Neural cell (in vitro differentiated cells): ENCODE measurements at regions not wholly inside any gene's neighbourhood (a gene's known extent, or its start where the extent isn't known, plus 50 kb on each side); places are given as distances from the start of the nearest gene placed in this dataset.

Source experiments
- H2AFZ ChIP-seq: fragments of 200-600, 300-800 bp; sonication (generic), shearing (Covaris generic); 2 replicates; pipeline ENCODE4 v1.6.0; 2014; ENCODE audit warnings: low read depth, mild to moderate bottlenecking, antibody characterized with exemption, low read length, moderate library complexity
- H3F3A ChIP-seq: fragments of 200-600 bp; shearing (Covaris generic); 2 replicates; pipeline ENCODE4 v1.6.1; 2016; ENCODE audit warnings: mild to moderate bottlenecking, moderate library complexity, mixed read lengths, antibody characterized with exemption, low read length; ENCODE audit not compliant: insufficient read depth, poor library complexity, severe bottlenecking
- H3K27ac ChIP-seq: fragments of 200-600, 300-800 bp; sonication (generic), shearing (Covaris generic); 2 replicates; pipeline ENCODE4 v1.5.1; 2014; ENCODE audit warnings: mild to moderate bottlenecking, low read length, moderate library complexity
- H3K27me3 ChIP-seq: fragments of 300-800, 200-600 bp; sonication (generic), shearing (Covaris generic); 2 replicates; pipeline ENCODE4 v1.6.0; 2014; ENCODE audit warnings: mild to moderate bottlenecking, low read depth, low read length, moderate library complexity; ENCODE audit not compliant: insufficient read depth
- H3K36me3 ChIP-seq: fragments of 300-800, 200-600 bp; sonication (generic), shearing (Covaris generic); 2 replicates; pipeline ENCODE4 v1.5.1; 2014; ENCODE audit warnings: mild to moderate bottlenecking, antibody characterized with exemption, low read length, moderate library complexity; ENCODE audit not compliant: insufficient read depth
- H3K4me2 ChIP-seq: fragments of 300-800, 200-600 bp; sonication (generic), shearing (Covaris generic); 2 replicates; pipeline ENCODE4 v1.6.0; 2014; ENCODE audit warnings: mild to moderate bottlenecking, low read length
- H3K4me3 ChIP-seq: fragments of 300-800, 200-600 bp; sonication (generic), shearing (Covaris generic); 2 replicates; pipeline ENCODE4 v1.5.1; 2014; ENCODE audit warnings: mild to moderate bottlenecking, low read length, moderate library complexity
- H3K79me2 ChIP-seq: fragments of 200-600 bp; shearing (Covaris generic); replicated peaks from 2 replicates; pipeline ENCODE4 v1.6.0; 2014; ENCODE audit warnings: mild to moderate bottlenecking, low read length, moderate library complexity; ENCODE audit not compliant: insufficient read depth
- H3K9ac ChIP-seq: fragments of 300-800, 200-600 bp; sonication (generic), shearing (Covaris generic); 2 replicates; pipeline ENCODE4 v1.6.1; 2016; ENCODE audit warnings: mild to moderate bottlenecking, low read length, mixed read lengths
- H3K9me2 ChIP-seq: fragments of 200-600 bp; shearing (Covaris generic); 2 replicates; pipeline ENCODE4 v1.6.1; 2016; ENCODE audit warnings: mild to moderate bottlenecking, low read length, mixed read lengths; ENCODE audit not compliant: insufficient read depth
- H3K9me3 ChIP-seq: fragments of 200-600, 300-800 bp; sonication (generic), shearing (Covaris generic); 2 replicates; pipeline ENCODE4 v1.6.1; 2016; ENCODE audit warnings: mild to moderate bottlenecking, mixed run types, low read length, moderate library complexity, mixed read lengths
- H4K20me1 ChIP-seq: fragments of 200-600 bp; shearing (Covaris generic); 2 replicates; pipeline ENCODE4 v1.6.1; 2016; ENCODE audit warnings: mild to moderate bottlenecking, mixed run types; ENCODE audit not compliant: insufficient read depth
- CTCF ChIP-seq: fragments of 450-650 bp; IDR thresholded peaks from 2 replicates; pipeline ENCODE4 v1.5.1; 2014; ENCODE audit warnings: antibody characterized with exemption, mild to moderate bottlenecking, moderate library complexity; ENCODE audit not compliant: poor library complexity, severe bottlenecking
- EP300 ChIP-seq: fragments of 450-650 bp; conservative IDR thresholded peaks from 2 replicates; pipeline ENCODE4 v1.6.1; 2014; ENCODE audit warnings: antibody characterized with exemption, mild to moderate bottlenecking, moderate library complexity; ENCODE audit not compliant: poor library complexity, severe bottlenecking
- EZH2 ChIP-seq: fragments of 200-600, 300-800 bp; shearing (Covaris generic), sonication (generic); IDR thresholded peaks from 2 replicates; pipeline ENCODE4 v1.6.1; 2014; ENCODE audit warnings: antibody characterized with exemption, low read length, borderline replicate concordance, mild to moderate bottlenecking; ENCODE audit not compliant: insufficient read depth, poor library complexity, severe bottlenecking
- MXI1 ChIP-seq: fragments of 450-650 bp; conservative IDR thresholded peaks from 2 replicates; pipeline ENCODE4 v1.6.1; 2014; ENCODE audit warnings: antibody characterized with exemption, mild to moderate bottlenecking; ENCODE audit not compliant: poor library complexity, severe bottlenecking
- POLR2AphosphoS5 ChIP-seq: IDR thresholded peaks from 2 replicates; pipeline ENCODE4 v1.6.1; 2012
- RAD21 ChIP-seq: fragments of 450-650 bp; conservative IDR thresholded peaks from 2 replicates; pipeline ENCODE4 v1.6.1; 2014; ENCODE audit warnings: antibody characterized with exemption, mild to moderate bottlenecking, moderate library complexity
- REST ChIP-seq: IDR thresholded peaks from 2 replicates; pipeline ENCODE4 v1.6.1; 2012; ENCODE audit warnings: borderline replicate concordance
- SMC3 ChIP-seq: fragments of 450-650 bp; conservative IDR thresholded peaks from 2 replicates; pipeline ENCODE4 v1.6.1; 2014; ENCODE audit warnings: antibody characterized with exemption, mild to moderate bottlenecking, moderate library complexity; ENCODE audit not compliant: poor library complexity
- TAF1 ChIP-seq: IDR thresholded peaks from 2 replicates; pipeline ENCODE4 v1.6.1; 2012; ENCODE audit warnings: low read depth

- Histone ChIP-seq H3K79me2 (no peaks in the 10 kb centered on the region), H3K27ac (no peak overlapping the region), H3K27me3 (no peaks in the 10 kb centered on the region), H3K9ac (no peak overlapping the region), H3K9me3 (no peaks in the 10 kb centered on the region), H4K20me1 (no peaks in the 10 kb centered on the region), H3K4me3 (no peak overlapping the region), H3K9me2 (no peaks in the 10 kb centered on the region), H2AFZ (no peak overlapping the region), H3F3A (no peaks in the 10 kb centered on the region), H3K4me2 (no peak overlapping the region), H3K36me3 (no peaks in the 10 kb centered on the region)
- TF ChIP-seq POLR2AphosphoS5 (no peak), RAD21 (no peak), CTCF (no peak), SMC3 (no peak), REST (no peak), EZH2 (no peak), TAF1 (no peak), MXI1 (no peak), EP300 (no peak)
Observed at GRCh38 chr7:93725954-93726353, 151.4 kb upstream of the CALCR start.

- H3K79me2 ChIP-seq: no peaks in the 10 kb centered on the region
- H3K9me3 ChIP-seq: no peaks in the 10 kb centered on the region
- H2AFZ ChIP-seq: no peak overlapping the region
- H3K36me3 ChIP-seq: no peaks in the 10 kb centered on the region
- H3K4me3 ChIP-seq: no peak overlapping the region
- no peak overlapping the region for H3K9ac ChIP-seq
- H3K9me2 ChIP-seq: no peaks in the 10 kb centered on the region
- H3K27ac ChIP-seq: no peak overlapping the region
- no peak overlapping the region for H3K4me2 ChIP-seq
- TF ChIP-seq EZH2 (no peak), EP300 (no peak), MXI1 (no peak)
- no peaks in the 10 kb centered on the region for H3K27me3 ChIP-seq
- H4K20me1 ChIP-seq: no peaks in the 10 kb centered on the region
- H3F3A ChIP-seq: no peaks in the 10 kb centered on the region
Observed at GRCh38 chr7:93723424-93724124, 149.1 kb upstream of the CALCR start.
